B cell (primary cell): ENCODE measurements at regions not wholly inside any gene's neighbourhood (a gene's known extent, or its start where the extent isn't known, plus 50 kb on each side); places are given as distances from the start of the nearest gene placed in this dataset.

Experiments
- ATAC-seq: fragments of 200-7000 bp; cut with Tn5 transposase; one replicate; pipeline ENCODE4 v1.10.0; 2021; ENCODE audit warnings: low read depth, mild to moderate bottlenecking, moderate number of reproducible peaks, moderate library complexity
- CTCF ChIA-PET: fragments of 350-600 bp; sonication (Branson Sonifier 250); formaldehyde crosslinking; loops from one replicate; lab custom pipeline; 2021; ENCODE audit warnings: antibody characterized with exemption, inconsistent platforms; lab: Charles Lee
- POLR2A ChIA-PET: fragments of 350-600 bp; sonication (Branson Sonifier 250); formaldehyde crosslinking; loops from one replicate; lab custom pipeline; 2021; ENCODE audit warnings: antibody characterized with exemption; lab: Charles Lee
- DNase-seq: peaks from one replicate; pipeline ENCODE4 v3.0.0; 2013
- H2AFZ ChIP-seq: 2 replicates; pipeline ENCODE4 v1.6.1; 2012; ENCODE audit warnings: mild to moderate bottlenecking, low read depth, low read length; ENCODE audit not compliant: insufficient read depth, poor library complexity, severe bottlenecking
- H3K27ac ChIP-seq, 2 donors: 1 replicate in 1 of 2; 2 replicates in 1 of 2; pipeline ENCODE4 v1.5.1; 2012 to 2013; ENCODE audit warnings: low read length in 2 of 2, mild to moderate bottlenecking in 2 of 2, moderate library complexity in 1 of 2
- H3K27me3 ChIP-seq, 4 experiments: fragments of 200-600 bp in 1 of 4; sonication (generic) in 1 of 4; replicated peaks in 1 of 4; 1 replicate in 2 of 4; 2 replicates in 2 of 4; pipeline versions ENCODE4 v1.6.1 to v1.7.0; 2013 to 2016; ENCODE audit warnings: low read length in 3 of 4, mild to moderate bottlenecking in 2 of 4, mixed read lengths in 1 of 4, moderate library complexity in 1 of 4; ENCODE audit not compliant: insufficient read depth in 4 of 4, control insufficient read depth in 3 of 4; ENCODE audit errors: control extremely low read depth in 1 of 4
- H3K36me3 ChIP-seq, 2 experiments: replicated peaks in 1 of 2; 1 replicate in 1 of 2; 2 replicates in 1 of 2; pipeline versions ENCODE4 v1.6.1 to v1.7.1; 2013; ENCODE audit warnings: low read length in 1 of 2; ENCODE audit not compliant: insufficient read depth in 2 of 2, control insufficient read depth in 1 of 2; ENCODE audit errors: control extremely low read depth in 1 of 2, extremely low read depth in 1 of 2
- H3K4me1 ChIP-seq, 2 donors: fragments of 200-600 bp in 1 of 2; sonication (generic) in 1 of 2; 1 replicate in 1 of 2; 2 replicates in 1 of 2; pipeline versions ENCODE4 v1.5.1 to v1.6.1; 2013 to 2017; ENCODE audit warnings: low read length in 2 of 2; ENCODE audit not compliant: control insufficient read depth in 2 of 2, insufficient read depth in 2 of 2
- H3K4me2 ChIP-seq: replicated peaks from 2 replicates; pipeline ENCODE3; 2012; ENCODE audit warnings: mild to moderate bottlenecking, low read depth, low read length; ENCODE audit not compliant: poor library complexity, severe bottlenecking
- H3K4me3 ChIP-seq, 5 experiments: fragments of 200-600 bp in 1 of 5; sonication (generic) in 1 of 5; 1 replicate in 3 of 5; 2 replicates in 2 of 5; pipeline versions ENCODE4 v1.5.1 to v1.7.0; 2011 to 2016; ENCODE audit warnings: low read length in 4 of 5, mild to moderate bottlenecking in 4 of 5, low read depth in 2 of 5, control low read depth in 1 of 5, moderate library complexity in 1 of 5; ENCODE audit not compliant: insufficient read depth in 1 of 5; ENCODE audit errors: control extremely low read depth in 1 of 5, extremely low read depth in 1 of 5
- H3K79me2 ChIP-seq: fragments of 200-600 bp; sonication (generic); one replicate; pipeline ENCODE4 v1.6.0; 2016; ENCODE audit warnings: low read length; ENCODE audit not compliant: control insufficient read depth, insufficient read depth
- H3K9ac ChIP-seq: fragments of 200-600 bp; sonication (generic); 2 replicates; pipeline ENCODE4 v1.6.1; 2017; ENCODE audit warnings: mild to moderate bottlenecking, low read length, moderate library complexity
- H3K9me3 ChIP-seq, 3 donors: one replicate each; pipeline versions ENCODE4 v1.6.1 to v1.7.1; 2013; ENCODE audit warnings: low read length in 2 of 3; ENCODE audit not compliant: control insufficient read depth in 2 of 3, insufficient read depth in 1 of 3; ENCODE audit errors: control extremely low read depth in 1 of 3
- H4K20me1 ChIP-seq: 2 replicates; pipeline ENCODE4 v1.6.0; 2012; ENCODE audit warnings: mild to moderate bottlenecking, low read length; ENCODE audit not compliant: insufficient read depth, control insufficient read depth, poor library complexity, severe bottlenecking
- H3K27ac Mint-ChIP-seq: one replicate; pipeline ENCODE4 v1.8.0; 2021; ENCODE audit warnings: mixed read lengths
- H3K27me3 Mint-ChIP-seq: one replicate; pipeline ENCODE4 v1.8.0; 2021; ENCODE audit warnings: mixed read lengths
- H3K4me1 Mint-ChIP-seq: one replicate; pipeline ENCODE4 v1.8.0; 2021; ENCODE audit warnings: mixed read lengths
- H3K4me3 Mint-ChIP-seq: one replicate; pipeline ENCODE4 v1.8.0; 2021; ENCODE audit warnings: mixed read lengths
- H3K9me3 Mint-ChIP-seq: one replicate; pipeline ENCODE4 v1.8.0; 2022; ENCODE audit warnings: mixed read lengths; ENCODE audit not compliant: insufficient read depth
- CTCF ChIP-seq: fragments of 200-600 bp; IDR thresholded peaks from one replicate; pipeline ENCODE4 v1.8.0; 2022; ENCODE audit warnings: antibody characterized with exemption, mild to moderate bottlenecking
- EZH2 ChIP-seq: IDR thresholded peaks from 2 replicates; pipeline ENCODE4 v1.6.1; 2012; ENCODE audit warnings: borderline replicate concordance, low read depth, mild to moderate bottlenecking, moderate library complexity, low read length; ENCODE audit not compliant: insufficient read depth, poor library complexity, severe bottlenecking
- WGBS: methylation state at CpG from one replicate; pipeline ENCODE4 v1.1.5; 2013; ENCODE audit warnings: missing lambda C conversion rate; ENCODE audit not compliant: insufficient coverage; 5-methylcytosine and 5-hydroxymethylcytosine counted together
- intact Hi-C: fragments of 100-400 bp; cut with micrococcal nuclease; formaldehyde crosslinking; loops from one replicate; pipeline ENCODE4 v1.10.0; 2022

GRCh38 chr6:154593122-154593521 lies 82.6 kb upstream of the CNKSR3 start:
- Histone ChIP-seq H3K27me3 (no peaks in the 10 kb centered on the region), H3K27ac (no peak overlapping the region), H3K9me3 (no peaks in the 10 kb centered on the region), H3K4me2 (no peak overlapping the region), H3K4me1 (no peaks in the 10 kb centered on the region), H3K36me3 (no peaks in the 10 kb centered on the region), H3K9ac (no peak overlapping the region), H3K79me2 (no peaks in the 10 kb centered on the region), H2AFZ (no peak overlapping the region), H3K4me3 (no peak overlapping the region), H4K20me1 (no peaks in the 10 kb centered on the region)
- Mint-ChIP-seq H3K4me1 (no peaks in the 10 kb centered on the region), H3K27me3 (no peaks in the 10 kb centered on the region), H3K27ac (no peak overlapping the region), H3K9me3 (no peaks in the 10 kb centered on the region), H3K4me3 (no peak overlapping the region)
- no peak for DNase-seq
- ChIA-PET POLR2A (no interaction called here), CTCF (no interaction called here)
- no peak for ATAC-seq
- TF ChIP-seq EZH2 (no peak), CTCF (no peak)
- intact Hi-C loops: no loop called here
- WGBS: 83% methylated on average over 6 of the region's 7 CpGs

GRCh38 chr6:154594496-154595198 lies 84.2 kb upstream of the CNKSR3 start:
- Histone ChIP-seq H3K9me3 (no peaks in the 10 kb centered on the region), H3K36me3 (no peaks in the 10 kb centered on the region), H3K27me3 (no peaks in the 10 kb centered on the region), H3K4me1 (no peaks in the 10 kb centered on the region), H4K20me1 (no peaks in the 10 kb centered on the region), H3K79me2 (no peaks in the 10 kb centered on the region), H3K4me3 (no peak overlapping the region), H2AFZ (no peak overlapping the region), H3K9ac (no peak overlapping the region), H3K4me2 (no peak overlapping the region), H3K27ac (no peak overlapping the region)
- H3K27me3 Mint-ChIP-seq: no peaks in the 10 kb centered on the region
- POLR2A ChIA-PET: no interaction called here
- no peak overlapping the region for H3K27ac Mint-ChIP-seq
- no peaks in the 10 kb centered on the region for H3K9me3 Mint-ChIP-seq
- whole genome bisulfite sequencing: 84% methylated on average over 5 of the region's 9 CpGs
- ATAC-seq (no peak), DNase-seq (no peak)
- intact Hi-C loops: no loop called here
- CTCF ChIA-PET: no interaction called here
- no peak for TF ChIP-seq CTCF
- no peak for TF ChIP-seq EZH2
- H3K4me1 Mint-ChIP-seq: no peaks in the 10 kb centered on the region
- H3K4me3 Mint-ChIP-seq: no peak overlapping the region
